Endothelial cell of umbilical vein (primary cell): ENCODE measurements at regions not wholly inside any gene's neighbourhood (a gene's known extent, or its start where the extent isn't known, plus 50 kb on each side); places are given as distances from the start of the nearest gene placed in this dataset.

Source experiments
- BruUV-seq: library from RNA; stranded (reverse); fragments of 400-500 nt; replicated peaks from 2 replicates; lab custom pipeline; 2021; lab: Mats Ljungman, UMichigan
- CTCF ChIA-PET: fragments of 300-600, 350-600 bp; sonication (Branson Sonifier 250); formaldehyde crosslinking; loops from one replicate; lab custom pipeline; 2021; ENCODE audit warnings: antibody characterized with exemption, inconsistent platforms; lab: Charles Lee
- POLR2A ChIA-PET: fragments of 300-600, 350-600 bp; sonication (Branson Sonifier 250); formaldehyde crosslinking; loops from one replicate; lab custom pipeline; 2021; ENCODE audit warnings: antibody characterized with exemption, inconsistent platforms; lab: Charles Lee
- DNase-seq: peaks from one replicate; pipeline ENCODE4 v3.0.0-alpha.2; 2011; ENCODE audit warnings: low read depth, low spot score
- FAIRE-seq: peaks from 2 replicates; lab custom pipeline; 2011; peaks lifted over from hg19 to GRCh38; lab: Jason Lieb, UNC
- H2AFZ ChIP-seq: 2 replicates; pipeline ENCODE4 v1.6.0; 2012; ENCODE audit warnings: low read depth, low read length, control low read depth, inconsistent platforms
- H3K27ac ChIP-seq: 2 replicates; pipeline ENCODE4 v1.5.1; 2011; ENCODE audit warnings: low read depth, mild to moderate bottlenecking, control low read depth, low read length, moderate library complexity; ENCODE audit not compliant: insufficient read depth
- H3K27me3 ChIP-seq, 2 experiments: 2 replicates each; pipeline versions ENCODE4 v1.6.0 to v1.6.1; 2011; ENCODE audit warnings: low read length in 2 of 2, mixed read lengths in 1 of 2; ENCODE audit not compliant: control insufficient read depth in 2 of 2, insufficient read depth in 2 of 2
- H3K36me3 ChIP-seq, 2 experiments: 2 replicates in 1 of 2; 3 replicates in 1 of 2; pipeline ENCODE4 v1.5.1; 2011; ENCODE audit warnings: low read length in 2 of 2, mild to moderate bottlenecking in 1 of 2, moderate library complexity in 1 of 2; ENCODE audit not compliant: control insufficient read depth in 2 of 2, insufficient read depth in 2 of 2; ENCODE audit errors: extremely low read depth in 1 of 2
- H3K4me1 ChIP-seq: 3 replicates; pipeline ENCODE4 v1.5.1; 2011; ENCODE audit warnings: mild to moderate bottlenecking, low read length; ENCODE audit not compliant: control insufficient read depth, insufficient read depth; ENCODE audit errors: extremely low read depth
- H3K4me2 ChIP-seq: 2 replicates; pipeline ENCODE4 v1.6.1; 2011; ENCODE audit warnings: low read length, control low read depth, mixed read lengths; ENCODE audit not compliant: insufficient read depth
- H3K4me3 ChIP-seq, 3 experiments: fragments of 200-600 bp in 1 of 3; sonication (generic), shearing (Covaris generic) in 1 of 3; replicated peaks in 1 of 3; 2 replicates each; pipeline ENCODE4 v1.5.1; 2011 to 2016; ENCODE audit warnings: control low read depth in 3 of 3, low read length in 3 of 3, mild to moderate bottlenecking in 2 of 3, inconsistent platforms in 1 of 3, low read depth in 1 of 3, moderate library complexity in 1 of 3; ENCODE audit not compliant: insufficient read depth in 1 of 3
- H3K79me2 ChIP-seq: 2 replicates; pipeline ENCODE4 v1.6.0; 2012; ENCODE audit warnings: low read length, inconsistent platforms; ENCODE audit not compliant: control insufficient read depth, insufficient read depth
- H3K9ac ChIP-seq: replicated peaks from 2 replicates; pipeline ENCODE3; 2011; ENCODE audit warnings: low read length, control low read depth; ENCODE audit not compliant: insufficient read depth; ENCODE audit errors: extremely low read depth
- H3K9me1 ChIP-seq: replicated peaks from 3 replicates; pipeline ENCODE4 v1.6.0; 2011; ENCODE audit warnings: mild to moderate bottlenecking, low read length; ENCODE audit not compliant: control insufficient read depth, insufficient read depth; ENCODE audit errors: extremely low read depth
- H3K9me3 ChIP-seq: replicated peaks from 2 replicates; pipeline ENCODE4 v1.5.1; 2012; ENCODE audit warnings: low read length, inconsistent platforms; ENCODE audit not compliant: control insufficient read depth, insufficient read depth
- H4K20me1 ChIP-seq: replicated peaks from 2 replicates; pipeline ENCODE3; 2011; ENCODE audit warnings: mild to moderate bottlenecking, low read length; ENCODE audit not compliant: control insufficient read depth, insufficient read depth; ENCODE audit errors: extremely low read depth
- EZH2 ChIP-seq: IDR thresholded peaks from 2 replicates; pipeline ENCODE4 v1.6.1; 2012; ENCODE audit warnings: borderline replicate concordance, low read depth, mild to moderate bottlenecking, moderate library complexity, low read length, inconsistent platforms; ENCODE audit not compliant: severe bottlenecking
- FOS ChIP-seq: IDR thresholded peaks from 2 replicates; pipeline ENCODE4 v1.6.1; 2011; ENCODE audit warnings: mild to moderate bottlenecking, low read length, moderate library complexity, borderline replicate concordance; ENCODE audit not compliant: insufficient read depth
- GATA2 ChIP-seq: IDR thresholded peaks from 2 replicates; pipeline ENCODE4 v1.7.0; 2011; ENCODE audit warnings: low read depth, mild to moderate bottlenecking, moderate library complexity, mixed read lengths, low read length; ENCODE audit not compliant: insufficient read length, insufficient read depth
- JUN ChIP-seq: IDR thresholded peaks from 2 replicates; pipeline ENCODE4 v1.6.1; 2011; ENCODE audit warnings: borderline replicate concordance, low read depth; ENCODE audit not compliant: insufficient read length, insufficient read depth
- MYC ChIP-seq: IDR thresholded peaks from one replicate; pipeline ENCODE4 v1.6.1; 2011; ENCODE audit warnings: mild to moderate bottlenecking, low read depth, low read length
- POLR2A ChIP-seq: IDR thresholded peaks from 2 replicates; pipeline ENCODE4 v1.6.1; 2012; ENCODE audit warnings: low read depth, mild to moderate bottlenecking, control low read depth, low read length
- POLR2AphosphoS5 ChIP-seq: IDR thresholded peaks from 2 replicates; pipeline ENCODE4 v1.6.1; 2012; ENCODE audit warnings: low read depth, mild to moderate bottlenecking, control low read depth, low read length, moderate library complexity; ENCODE audit not compliant: insufficient read depth
- dilution Hi-C: fragments of 300-500 bp; cut with MboI; formaldehyde crosslinking; loops from one replicate; pipeline ENCODE4 v1.15.0; 2019; ENCODE audit warnings: low sequenced_read_pairs; ENCODE audit not compliant: extremely low pct_ligation_motif_present
- intact Hi-C: fragments of 100-400 bp; cut with micrococcal nuclease; formaldehyde crosslinking; loops from one replicate; pipeline ENCODE4 v1.10.0; 2022
- TF ChIP-seq, protein P1 (sequence below), 2 donors: IDR thresholded peaks; 1 replicate in 1 of 2; 2 replicates in 1 of 2; pipeline ENCODE4 v1.5.1; 2011; ENCODE audit warnings: low read length in 2 of 2, mild to moderate bottlenecking in 2 of 2, moderate library complexity in 2 of 2, control low read depth in 1 of 2, inconsistent platforms in 1 of 2, low read depth in 1 of 2; ENCODE audit not compliant: insufficient read depth in 1 of 2; ENCODE audit errors: extremely low read depth in 1 of 2
- TF ChIP-seq, protein P2 (sequence below): IDR thresholded peaks from 2 replicates; pipeline ENCODE4 v1.6.1; 2011; ENCODE audit not compliant: insufficient read depth, insufficient read length

DNA sequence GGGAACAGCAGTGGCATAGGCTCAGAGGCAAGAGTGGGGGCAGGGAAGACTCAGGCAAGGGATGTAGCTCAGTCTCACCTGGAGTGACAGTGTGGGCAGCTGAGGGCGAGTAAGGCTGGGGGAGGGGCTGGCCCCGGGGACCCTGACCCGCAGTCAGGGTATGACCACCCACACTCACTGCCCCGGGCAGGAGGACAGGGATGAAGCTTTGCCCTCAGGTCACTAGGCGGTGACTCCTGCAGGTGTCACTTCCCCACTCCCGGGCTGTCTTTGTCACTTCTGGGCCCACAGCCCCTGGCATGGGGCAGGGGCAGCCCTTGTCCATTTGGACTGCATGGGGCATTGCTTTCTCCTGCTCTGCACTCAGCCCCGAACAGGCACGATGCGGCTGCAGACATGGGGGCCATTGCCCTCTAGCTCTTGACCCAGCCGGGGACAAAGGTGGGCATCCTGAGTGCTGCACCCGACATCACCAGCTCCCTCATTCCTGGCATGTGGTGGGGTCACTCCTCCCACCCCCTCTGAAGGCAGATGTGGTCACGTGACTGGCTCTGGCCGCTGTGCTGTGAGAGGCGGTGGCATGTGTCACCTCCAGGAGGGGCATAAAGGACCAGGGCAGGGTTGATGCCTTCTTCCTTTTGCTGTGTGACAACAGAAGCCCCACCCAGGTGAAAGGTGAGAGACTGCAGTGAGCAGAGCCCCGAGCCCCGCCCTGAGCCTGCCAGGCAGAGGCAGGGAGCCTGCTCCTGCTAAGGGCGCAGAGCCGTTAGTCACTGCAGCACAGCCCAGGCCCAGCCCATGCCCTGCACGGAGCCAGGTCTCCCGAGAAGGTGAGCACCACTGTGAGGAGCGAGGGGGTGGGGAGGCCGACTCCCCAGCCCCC is 66.0 kb downstream of the MATN1 start:
- FAIRE-seq = no peak
- no peak overlapping the region for H2AFZ ChIP-seq
- intact Hi-C loops = no loop called here

More for the DNA sequence above, 66.0 kb downstream of the MATN1 start:
- ChIA-PET CTCF (no interaction called here), POLR2A (no interaction called here)
- Histone ChIP-seq H3K27me3 (no peaks in the 10 kb centered on the region), H3K27ac (no peak overlapping the region), H3K36me3 (no peaks in the 10 kb centered on the region), H3K4me1 (no peaks in the 10 kb centered on the region), H3K9me3 (no peaks in the 10 kb centered on the region), H3K4me3 (no peak overlapping the region), H3K9me1 (no peaks in the 10 kb centered on the region), H4K20me1 (no peaks in the 10 kb centered on the region), H3K9ac (no peak overlapping the region), H3K79me2 (no peaks in the 10 kb centered on the region), H3K4me2 (no peak overlapping the region)
- no peak for DNase-seq
- BruUV-seq = no TSS peak
- dilution Hi-C loops = no loop called here
- TF ChIP-seq GATA2 (no peak), POLR2A (no peak), EZH2 (no peak), JUN (no peak), MYC (no peak), POLR2AphosphoS5 (no peak), FOS (no peak)
- TF ChIP-seq, protein P1, sequence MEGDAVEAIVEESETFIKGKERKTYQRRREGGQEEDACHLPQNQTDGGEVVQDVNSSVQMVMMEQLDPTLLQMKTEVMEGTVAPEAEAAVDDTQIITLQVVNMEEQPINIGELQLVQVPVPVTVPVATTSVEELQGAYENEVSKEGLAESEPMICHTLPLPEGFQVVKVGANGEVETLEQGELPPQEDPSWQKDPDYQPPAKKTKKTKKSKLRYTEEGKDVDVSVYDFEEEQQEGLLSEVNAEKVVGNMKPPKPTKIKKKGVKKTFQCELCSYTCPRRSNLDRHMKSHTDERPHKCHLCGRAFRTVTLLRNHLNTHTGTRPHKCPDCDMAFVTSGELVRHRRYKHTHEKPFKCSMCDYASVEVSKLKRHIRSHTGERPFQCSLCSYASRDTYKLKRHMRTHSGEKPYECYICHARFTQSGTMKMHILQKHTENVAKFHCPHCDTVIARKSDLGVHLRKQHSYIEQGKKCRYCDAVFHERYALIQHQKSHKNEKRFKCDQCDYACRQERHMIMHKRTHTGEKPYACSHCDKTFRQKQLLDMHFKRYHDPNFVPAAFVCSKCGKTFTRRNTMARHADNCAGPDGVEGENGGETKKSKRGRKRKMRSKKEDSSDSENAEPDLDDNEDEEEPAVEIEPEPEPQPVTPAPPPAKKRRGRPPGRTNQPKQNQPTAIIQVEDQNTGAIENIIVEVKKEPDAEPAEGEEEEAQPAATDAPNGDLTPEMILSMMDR (IDR thresholded peaks at IDR 0.05; ENCODE audit: extremely low read depth in 1 of 2, insufficient read depth in 1 of 2, low read depth in 1 of 2, low read length in 2 of 2) = no peak
- TF ChIP-seq, protein P2, sequence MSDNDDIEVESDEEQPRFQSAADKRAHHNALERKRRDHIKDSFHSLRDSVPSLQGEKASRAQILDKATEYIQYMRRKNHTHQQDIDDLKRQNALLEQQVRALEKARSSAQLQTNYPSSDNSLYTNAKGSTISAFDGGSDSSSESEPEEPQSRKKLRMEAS = no peak
